HG03521 (cell line): ENCODE measurements at regions not wholly inside any gene's neighbourhood (a gene's known extent, or its start where the extent isn't known, plus 50 kb on each side); places are given as distances from the start of the nearest gene placed in this dataset.
"Not testable (repeated sequence)": the region's sequence is repeated elsewhere in the genome, so short reads cannot be mapped to it uniquely, and the experiment has no call there.

Experiments
- ATAC-seq: cut with Tn5 transposase; IDR thresholded peaks from one replicate; pipeline ENCODE4 v1.9.1; 2021; ENCODE audit warnings: mild to moderate bottlenecking, moderate library complexity; ENCODE audit not compliant: unreplicated experiment

DNA sequence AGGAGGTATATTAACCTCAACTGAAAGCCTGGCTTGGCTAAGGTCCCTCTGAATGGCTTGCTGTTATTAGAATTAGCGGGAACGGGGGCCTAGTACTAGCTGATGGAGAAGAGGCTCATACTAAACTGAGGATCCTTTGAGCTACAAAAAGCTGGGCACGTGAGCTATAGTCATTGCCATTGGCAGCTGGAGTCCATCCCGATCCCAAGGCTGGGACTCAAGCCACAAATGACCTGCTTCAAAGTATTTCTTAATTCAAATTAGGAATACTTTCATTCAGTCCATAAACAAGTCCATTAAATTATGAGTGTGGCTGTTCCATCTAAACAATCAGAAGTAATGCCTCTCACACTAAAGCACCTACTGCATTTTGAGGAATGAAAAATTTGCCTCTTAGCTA lies 114.5 kb downstream of the DACT1 start:
- no peak for ATAC-seq

DNA sequence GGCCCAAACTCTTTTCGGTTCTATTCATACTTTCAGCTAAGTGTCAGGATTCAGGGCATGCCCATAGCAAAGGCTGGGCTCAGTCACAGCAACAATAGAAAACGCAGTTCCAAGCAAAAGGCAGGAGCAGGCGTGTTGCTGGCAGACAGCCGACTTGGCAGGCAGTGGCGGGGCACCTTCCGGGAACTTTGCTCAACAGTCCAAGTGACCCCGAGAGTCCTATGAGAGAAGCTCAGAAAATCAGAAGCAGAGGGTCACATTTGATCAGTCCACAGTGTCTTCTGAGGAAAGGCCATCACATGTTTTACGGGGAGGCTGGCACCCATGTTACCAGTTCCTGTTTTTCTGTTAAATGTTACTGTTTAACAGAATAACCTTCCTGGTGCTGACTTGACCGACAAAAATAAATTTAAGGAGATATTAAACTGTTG lies 115.0 kb downstream of the DACT1 start:
- no peak for ATAC-seq

DNA sequence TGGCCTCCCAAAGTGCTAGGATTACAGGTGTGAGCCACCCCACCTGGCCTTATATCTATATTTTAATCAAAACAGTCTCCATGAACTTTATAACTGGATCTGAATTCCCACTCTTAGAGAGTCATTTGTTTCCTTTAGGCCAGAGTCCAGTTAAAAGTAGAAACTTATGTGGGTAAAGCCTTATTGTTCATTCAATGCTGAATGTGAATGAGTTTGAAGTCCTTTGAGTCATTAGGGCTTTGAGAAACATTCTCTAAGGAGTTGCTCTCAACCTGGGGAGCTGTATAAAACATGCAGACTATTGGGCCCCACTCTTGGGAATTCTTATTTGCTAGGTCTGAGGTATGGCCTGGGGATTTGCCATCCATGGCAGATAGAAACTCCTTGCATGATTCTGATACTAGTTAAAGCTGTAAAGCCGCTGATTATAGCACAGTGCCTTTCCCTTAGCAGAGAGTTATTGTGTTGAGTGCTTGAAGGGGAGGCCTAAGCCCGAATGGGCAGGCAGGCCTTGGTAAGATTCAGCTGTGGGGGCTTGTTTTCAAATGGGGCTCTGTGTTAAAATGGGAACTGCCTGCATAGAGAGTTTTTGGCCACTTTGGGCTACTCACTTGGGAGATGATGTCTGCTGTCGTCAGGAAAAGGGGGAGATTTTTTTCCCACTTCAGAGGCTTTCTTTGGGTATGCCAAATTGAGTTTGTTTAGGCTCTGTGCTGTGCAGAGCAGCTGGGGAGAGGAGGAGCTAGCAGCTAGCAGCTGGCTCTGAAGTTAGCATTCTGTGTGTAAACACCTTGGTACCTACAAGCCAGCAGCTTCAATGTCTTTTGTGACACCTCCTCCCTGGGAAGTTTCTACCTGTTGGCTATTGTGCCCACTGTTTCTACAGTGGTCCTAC lies 117.5 kb downstream of the DACT1 start:
- no peak for ATAC-seq

GRCh38 chr14:58760121-58760520 lies 122.4 kb downstream of the DACT1 start:
- no peak for ATAC-seq

- no peak for ATAC-seq
Measured at GRCh38 chr14:58762629-58763028, 124.9 kb downstream of the DACT1 start.

DNA sequence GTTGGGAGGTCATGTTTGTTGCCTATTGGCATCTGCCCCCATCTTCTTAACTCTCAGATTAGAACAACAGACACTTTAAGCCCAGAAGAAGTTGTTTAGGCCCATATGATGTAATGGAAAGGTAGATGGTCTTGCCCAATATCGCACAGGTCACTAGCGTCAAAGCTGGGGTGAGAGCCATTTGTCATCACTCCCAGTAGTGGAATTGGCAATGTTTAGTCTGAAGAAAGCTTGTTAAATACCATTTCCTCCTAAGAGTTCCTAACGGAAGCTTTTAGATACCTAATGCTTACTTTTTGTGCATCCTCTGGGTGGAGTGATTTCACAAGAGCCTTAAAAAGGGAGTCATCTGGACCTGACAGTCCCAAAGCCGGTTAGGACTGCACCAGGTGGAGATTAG lies 125.4 kb downstream of the DACT1 start:
- ATAC-seq, result no peak

DNA sequence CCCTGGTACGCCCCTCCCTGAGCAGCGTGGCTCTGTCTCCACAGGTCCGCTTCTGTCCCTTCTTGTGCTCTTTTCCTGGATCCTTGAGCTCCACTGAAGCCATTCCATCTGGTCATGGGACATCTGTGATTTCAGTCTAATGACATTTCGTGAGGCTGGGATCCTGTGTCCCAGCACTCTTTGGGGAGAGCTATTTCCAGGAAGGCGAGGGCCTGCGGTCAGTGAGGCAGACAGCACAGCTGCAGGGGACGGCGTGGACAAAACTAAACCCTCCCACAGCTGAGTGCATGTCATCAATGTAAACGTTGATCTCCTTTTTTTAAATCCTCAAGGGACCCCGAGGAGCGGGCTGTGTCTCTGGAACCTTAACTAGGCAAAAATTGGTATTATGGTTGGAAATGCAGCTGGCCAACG lies 127.7 kb downstream of the DACT1 start:
- ATAC-seq, result no peak

DNA sequence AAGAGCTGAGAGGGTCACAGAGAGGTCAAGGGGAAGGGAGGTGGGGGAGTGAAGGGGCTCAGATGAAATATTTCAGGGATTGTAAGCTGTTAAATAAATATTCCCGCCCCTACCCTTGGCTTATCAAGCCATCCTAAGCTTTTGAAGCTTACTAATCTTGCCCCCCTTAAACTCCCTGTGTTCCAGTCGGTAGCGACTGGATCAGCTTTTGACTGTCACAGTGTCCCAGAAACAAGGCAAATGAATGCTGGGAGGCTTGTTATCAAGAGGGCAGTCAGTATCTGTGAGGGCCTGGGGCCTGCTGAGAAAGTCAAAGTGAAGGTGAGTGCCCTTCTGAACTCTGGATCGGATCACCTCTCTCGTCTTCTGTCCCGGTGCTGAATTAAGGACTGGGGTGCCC lies 128.1 kb downstream of the DACT1 start:
- ATAC-seq, result no peak

- ATAC-seq, result no peak
Measured at GRCh38 chr14:58769011-58769643, 131.4 kb downstream of the DACT1 start.

GRCh38 chr14:58769771-58770170 lies 132.0 kb downstream of the DACT1 start:
- no peak for ATAC-seq

DNA sequence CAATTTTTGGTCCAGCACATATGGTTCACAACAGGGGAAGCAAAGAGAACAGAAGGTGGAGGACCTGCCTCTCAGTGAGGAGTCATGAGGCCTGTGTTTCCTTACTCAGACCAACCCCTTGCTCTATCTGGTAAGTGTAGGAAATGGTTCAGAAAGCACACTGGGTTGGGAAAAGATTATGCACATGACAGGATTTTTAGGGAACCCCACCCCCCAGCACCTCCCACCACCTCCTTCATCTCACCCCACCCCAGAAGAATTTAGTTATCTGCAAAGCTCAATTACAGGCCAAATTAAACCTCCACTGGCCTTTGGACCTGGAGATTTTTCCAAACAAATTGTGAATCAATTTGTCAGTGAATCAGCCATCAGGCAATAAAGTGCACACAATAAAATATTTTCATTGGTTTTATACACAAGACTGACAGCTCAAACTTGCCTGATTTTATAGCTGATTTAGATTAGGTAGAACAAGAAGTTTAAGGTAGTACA lies 132.8 kb downstream of the DACT1 start:
- ATAC-seq, result no peak

DNA sequence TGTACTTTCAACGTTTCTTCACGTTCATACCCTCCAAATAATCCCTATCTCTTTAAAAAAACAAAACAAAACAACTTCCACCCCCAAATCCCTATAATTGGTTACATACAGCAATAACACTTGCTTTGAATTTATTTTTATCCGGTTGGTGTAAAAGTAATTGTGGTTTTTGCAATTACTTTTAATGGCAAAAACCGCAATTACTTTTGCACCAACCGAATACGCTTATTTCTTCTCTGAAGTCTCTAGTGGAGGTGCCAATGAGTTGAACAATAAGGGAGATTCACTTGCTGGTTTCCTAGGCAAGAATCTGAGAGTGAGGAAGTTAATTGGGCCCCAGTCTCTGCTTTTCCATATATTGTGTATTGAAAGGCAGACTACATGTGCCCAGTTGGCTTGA lies 133.3 kb downstream of the DACT1 start:
- no peak for ATAC-seq

GRCh38 chr14:58772116-58772515 lies 134.4 kb downstream of the DACT1 start:
- no peak for ATAC-seq

DNA sequence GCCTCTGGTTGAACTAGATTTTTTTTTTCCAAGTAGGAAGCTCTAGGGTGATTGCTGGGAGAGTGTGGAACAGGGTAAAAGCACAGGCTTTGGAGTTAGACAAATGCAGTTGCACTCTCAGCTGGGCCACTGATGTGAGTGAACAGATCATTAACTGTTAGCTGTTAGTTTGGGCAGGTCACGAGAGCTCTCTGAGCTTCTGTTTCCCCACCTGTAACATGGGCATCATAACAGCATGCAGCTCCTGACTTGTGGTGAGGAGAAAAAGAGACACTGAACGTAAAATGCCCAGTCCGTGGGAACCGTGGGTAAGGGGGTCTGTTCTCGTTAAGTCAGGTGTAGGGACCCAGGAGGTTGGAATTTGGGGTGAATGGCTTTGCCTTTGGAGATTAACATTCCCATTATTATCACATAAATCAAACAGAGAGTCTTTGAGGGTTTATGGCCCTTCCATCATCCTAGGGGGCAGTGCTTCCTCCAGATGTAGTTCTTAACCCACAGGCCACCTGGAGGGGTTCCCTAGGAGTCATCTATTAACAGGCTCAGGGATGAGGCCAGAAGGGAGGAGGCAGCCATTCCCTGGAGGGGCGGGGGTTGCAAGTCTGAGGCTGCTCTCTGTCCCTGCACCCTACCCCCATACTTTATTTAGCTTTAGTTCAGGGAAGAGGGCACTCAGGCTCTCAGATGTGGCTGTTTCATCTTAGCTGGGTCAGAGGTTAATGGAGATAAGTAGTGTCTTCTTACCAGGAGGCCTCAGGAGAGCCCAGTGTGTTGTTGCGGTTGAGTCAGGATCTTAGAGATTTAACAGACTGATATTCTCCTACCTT lies 135.2 kb downstream of the DACT1 start:
- ATAC-seq, result no peak

GRCh38 chr14:58774531-58774930 lies 136.8 kb downstream of the DACT1 start:
- no peak for ATAC-seq

GRCh38 chr14:58775130-58775529 lies 137.4 kb downstream of the DACT1 start:
- ATAC-seq, result not testable (repeated sequence)

DNA sequence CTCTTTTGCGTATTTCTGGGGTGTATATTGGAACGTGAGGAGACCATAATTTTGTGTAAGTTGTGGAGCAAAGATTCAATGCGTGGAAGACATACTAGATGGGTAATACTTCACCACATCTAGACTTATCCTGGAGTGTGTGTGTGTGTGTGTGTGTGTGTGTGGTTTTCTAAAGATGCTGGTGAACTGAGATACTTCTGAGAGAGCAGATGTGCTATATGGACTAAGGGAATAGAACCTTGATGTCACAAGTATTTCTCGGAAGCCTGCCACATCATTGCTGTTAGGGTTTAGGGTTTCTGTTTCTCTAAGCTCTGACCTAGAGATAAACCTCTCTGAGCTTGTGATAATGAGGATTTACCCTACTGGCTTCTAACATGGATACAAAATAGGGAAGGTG lies 138.8 kb downstream of the DACT1 start:
- no peak for ATAC-seq

DNA sequence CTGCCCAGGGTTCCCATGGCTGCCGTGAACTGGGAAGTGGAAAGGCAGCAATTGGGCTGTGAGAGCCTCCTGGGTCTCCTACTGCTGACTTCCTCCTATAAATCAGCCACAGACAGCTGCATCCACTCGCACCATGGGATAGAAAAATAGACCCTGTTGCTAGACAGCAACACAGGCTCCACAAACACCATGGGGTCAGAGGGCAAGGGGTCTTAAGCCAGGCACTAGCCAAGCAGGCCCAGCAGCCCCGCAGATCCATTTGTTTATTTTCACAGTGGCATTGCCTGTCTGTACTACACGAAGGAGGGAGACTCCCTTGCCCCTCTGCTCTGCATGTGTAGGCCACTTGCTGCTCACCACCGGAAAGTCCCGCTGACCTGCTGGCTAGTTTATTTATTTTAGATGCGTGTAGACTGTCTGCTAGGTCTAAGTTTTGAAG lies 139.8 kb downstream of the DACT1 start:
- ATAC-seq, result no peak

- no peak for ATAC-seq
Measured at GRCh38 chr14:58778202-58778601, 140.4 kb downstream of the DACT1 start.

DNA sequence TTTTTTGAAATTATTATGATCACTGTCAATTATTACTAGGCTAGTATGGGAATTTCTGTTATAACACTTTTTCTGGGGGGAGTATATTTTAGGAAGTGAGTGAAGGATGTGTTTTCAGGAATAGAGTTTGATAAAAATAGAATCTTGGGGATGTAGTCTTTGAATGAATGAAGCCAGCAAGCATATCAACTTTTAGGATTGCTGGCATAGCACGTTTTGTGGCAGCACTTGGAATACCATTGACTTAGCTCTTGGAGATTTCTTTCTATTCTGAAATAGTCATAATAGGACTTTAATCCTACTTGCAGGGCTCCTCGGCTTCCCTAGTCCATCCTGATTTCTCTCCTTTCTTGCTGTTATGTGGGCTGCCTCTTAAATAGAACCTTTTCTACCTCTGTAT lies 141.6 kb downstream of the DACT1 start:
- ATAC-seq, result no peak

GRCh38 chr14:58780185-58780584 lies 142.4 kb downstream of the DACT1 start:
- no peak for ATAC-seq
